GM21515 (cell line): ENCODE measurements at regions not wholly inside any gene's neighbourhood (a gene's known extent, or its start where the extent isn't known, plus 50 kb on each side); places are given as distances from the start of the nearest gene placed in this dataset.
A peak's percentile ranks its signal among the peaks of the same experiment; 100 is the strongest.

Source experiments
- ATAC-seq: cut with Tn5 transposase; IDR thresholded peaks from one replicate; pipeline ENCODE4 v1.9.1; 2021; ENCODE audit not compliant: unreplicated experiment

DNA sequence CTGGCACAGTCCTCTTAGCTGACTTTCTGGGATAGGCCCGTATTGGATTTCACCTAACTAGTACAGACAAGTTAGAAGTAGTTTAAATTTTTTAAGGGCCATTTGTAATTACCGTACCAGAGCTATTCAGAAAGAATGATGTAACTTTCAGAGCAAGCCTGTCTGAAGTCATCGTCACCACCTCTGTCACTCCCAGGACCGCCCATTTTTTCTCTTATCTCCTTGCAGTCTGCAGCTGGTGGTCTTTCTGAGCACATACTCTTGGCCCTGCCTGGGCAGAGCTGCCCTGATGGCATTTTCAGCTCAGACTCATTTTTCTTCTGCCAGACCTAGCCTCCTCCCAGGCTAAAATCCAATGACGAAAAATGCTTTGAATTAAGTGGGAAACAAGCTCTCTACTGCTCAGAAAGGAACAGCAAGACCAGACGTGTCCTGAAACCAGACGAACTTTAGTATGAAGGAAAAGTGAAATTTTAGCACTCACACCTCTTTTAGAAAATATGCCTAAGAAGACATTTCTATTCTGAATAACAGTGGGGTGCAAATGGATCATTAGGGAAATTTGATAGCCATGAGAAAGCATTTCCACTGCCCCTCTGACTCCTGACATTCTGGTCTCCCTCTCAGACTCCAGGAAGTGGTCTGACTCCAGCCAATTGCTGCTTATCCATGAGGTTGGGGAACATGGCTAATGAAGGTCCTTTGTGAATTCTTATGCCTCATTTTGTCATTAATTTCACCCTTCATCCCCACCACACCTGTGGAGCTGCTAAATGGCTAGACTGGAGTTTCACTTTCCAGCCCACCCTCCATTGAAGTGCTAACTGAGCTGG, 162.4 kb upstream of the GYPA start:
- ATAC-seq: no peak

DNA sequence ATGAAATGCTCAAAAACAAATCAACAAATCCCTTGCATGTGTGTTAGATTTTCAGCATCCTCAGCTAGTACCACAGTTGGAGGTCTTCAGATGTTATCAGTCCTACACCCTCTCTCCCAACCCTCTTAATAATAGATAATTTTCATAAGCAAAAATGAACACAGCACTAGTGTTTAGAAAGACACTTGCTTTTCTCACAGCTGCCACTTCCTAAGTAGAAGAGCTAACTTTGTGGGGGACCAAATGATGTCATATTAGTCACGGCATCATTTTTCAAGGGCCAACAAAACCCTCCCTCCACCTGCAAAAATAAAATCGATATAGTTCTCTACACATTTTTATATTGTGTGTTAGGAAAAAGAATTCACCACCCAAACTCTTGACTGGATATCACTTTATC, 163.5 kb upstream of the GYPA start:
- no peak for ATAC-seq

DNA sequence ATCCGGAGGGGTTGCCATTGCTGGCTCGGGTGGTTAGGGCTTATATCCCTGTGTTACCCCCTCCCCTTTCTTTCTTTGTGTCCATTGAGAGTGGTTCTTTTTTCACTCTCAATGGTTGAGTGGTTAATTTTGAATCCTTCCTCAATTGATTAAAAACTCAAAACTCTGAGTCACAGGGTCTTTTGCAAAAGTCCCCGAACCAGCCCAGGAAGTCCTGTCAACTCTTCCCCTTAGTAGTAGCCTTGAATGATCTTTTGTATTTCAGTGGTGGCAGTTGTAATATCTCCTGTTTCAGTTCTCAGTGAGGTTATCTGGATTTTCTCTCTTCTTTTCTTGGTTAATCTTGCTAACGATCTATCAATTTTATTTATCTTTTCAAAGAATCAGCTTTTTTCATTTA, 170.0 kb upstream of the GYPA start:
- no peak for ATAC-seq

DNA sequence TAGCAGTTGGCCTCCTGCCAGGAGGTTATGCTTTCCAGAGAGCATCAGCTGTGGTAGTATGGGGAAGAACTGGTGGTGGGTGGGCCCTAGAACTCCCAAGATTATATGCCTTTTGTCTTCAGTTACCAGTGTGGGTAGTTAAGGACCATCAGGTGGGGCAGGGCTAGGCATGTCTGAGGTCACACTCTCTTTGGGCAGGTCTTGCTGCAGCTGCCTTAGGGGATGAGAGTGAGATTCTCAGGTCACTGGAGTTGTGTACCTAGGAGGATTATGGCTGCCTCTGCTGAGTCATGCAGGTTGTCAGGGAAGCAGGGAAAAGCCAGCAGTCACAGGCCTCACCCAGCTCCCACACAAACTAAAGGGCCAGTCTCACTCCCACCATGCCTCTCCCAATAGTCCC, 172.9 kb upstream of the GYPA start:
- ATAC-seq: no peak

DNA sequence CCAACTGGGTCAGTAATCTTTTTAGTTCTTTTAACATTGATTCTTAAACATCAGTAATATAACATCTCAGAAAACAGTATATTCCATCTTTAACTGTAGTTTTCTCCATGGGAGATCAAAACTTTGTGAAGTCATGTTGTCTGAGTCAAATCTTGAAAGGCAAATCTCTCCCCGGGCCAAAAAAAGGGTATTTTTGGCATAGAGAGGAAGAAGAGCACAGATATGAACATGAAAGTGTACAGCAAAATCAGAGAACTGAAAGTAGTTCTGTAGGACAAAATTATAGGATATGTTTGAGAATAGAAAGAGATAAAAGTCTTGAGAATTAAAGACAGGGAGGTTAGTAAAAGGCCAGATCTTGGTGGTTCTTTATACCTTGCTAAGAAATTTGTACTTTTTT, 176.4 kb upstream of the GYPA start:
- no peak for ATAC-seq

DNA sequence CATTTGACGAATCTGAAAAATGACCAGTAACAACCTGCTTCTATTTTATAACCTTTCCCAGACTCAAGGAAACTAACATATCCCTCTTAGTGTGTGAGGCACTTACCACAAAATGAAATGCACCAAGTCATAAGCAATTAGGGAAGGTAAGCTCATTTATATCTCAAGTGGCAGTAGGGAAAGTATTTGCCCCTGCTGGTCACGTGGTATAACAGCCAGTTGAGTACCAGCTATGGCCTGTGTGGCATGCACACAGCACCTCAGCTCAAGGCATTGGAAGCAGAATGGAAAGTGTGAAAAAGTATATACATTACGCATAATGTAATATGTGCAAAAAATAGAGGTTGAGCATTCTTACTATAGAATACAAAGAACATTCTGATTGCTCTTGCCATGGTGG, 178.3 kb upstream of the GYPA start:
- ATAC-seq: no peak

DNA sequence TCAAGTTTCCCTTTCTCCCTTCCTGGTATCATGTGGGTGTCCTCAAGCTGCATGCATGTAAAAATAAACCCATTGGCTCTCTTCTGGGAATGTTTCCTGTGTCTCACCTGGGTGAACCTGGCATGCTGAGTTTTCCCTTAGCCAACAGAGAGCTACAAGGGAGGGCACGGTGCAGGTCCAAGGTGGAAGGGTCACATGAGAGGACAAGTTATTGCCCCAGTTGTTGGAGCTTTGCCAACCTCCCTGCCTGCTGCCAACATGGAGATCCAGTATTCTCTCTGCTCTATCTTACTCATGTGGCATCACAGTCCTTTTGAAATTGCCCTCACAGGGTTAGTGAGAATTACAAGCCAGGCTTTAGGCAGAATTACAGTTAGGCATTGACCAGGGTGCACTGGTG, 196.1 kb upstream of the GYPA start:
- ATAC-seq: no peak

DNA sequence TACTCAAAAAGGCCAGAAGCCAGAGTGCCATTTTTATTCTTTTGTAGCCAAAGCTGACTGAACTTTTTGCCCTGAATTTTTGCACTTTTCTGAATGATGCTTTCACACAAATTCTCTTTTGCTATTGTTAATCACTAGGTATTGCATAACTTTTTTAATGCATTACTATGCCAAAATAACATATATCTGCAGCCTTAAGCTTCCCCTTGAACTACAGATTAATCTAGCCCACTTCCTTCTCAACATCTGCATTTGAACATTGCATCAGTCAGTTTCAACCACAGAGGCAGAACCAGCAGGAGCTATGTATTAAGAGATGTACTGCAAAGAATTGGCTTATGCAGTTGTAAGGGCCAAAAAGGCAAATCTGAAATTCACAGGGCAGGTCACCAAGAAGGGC, 197.6 kb upstream of the GYPA start:
- peak; percentile 86 for ATAC-seq

DNA sequence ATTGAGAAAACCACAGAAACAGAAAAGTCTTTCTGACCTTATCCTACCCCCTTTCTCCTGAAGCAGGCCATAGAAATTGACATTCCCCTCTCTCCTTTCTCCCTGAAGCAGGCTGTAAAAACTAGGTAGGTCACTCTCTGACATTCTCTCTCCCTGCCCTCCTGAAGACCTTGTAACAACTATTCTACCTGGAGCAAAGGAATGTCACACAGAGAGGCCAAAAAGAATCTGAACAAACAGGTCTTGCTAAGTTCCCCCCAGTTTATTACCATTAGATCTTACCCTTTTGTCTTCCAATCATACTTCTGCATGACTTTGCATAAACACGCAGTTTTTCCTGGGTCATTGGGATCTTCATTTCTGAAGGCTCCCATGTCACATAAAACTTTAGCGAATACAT, 198.3 kb upstream of the GYPA start:
- ATAC-seq: no peak

DNA sequence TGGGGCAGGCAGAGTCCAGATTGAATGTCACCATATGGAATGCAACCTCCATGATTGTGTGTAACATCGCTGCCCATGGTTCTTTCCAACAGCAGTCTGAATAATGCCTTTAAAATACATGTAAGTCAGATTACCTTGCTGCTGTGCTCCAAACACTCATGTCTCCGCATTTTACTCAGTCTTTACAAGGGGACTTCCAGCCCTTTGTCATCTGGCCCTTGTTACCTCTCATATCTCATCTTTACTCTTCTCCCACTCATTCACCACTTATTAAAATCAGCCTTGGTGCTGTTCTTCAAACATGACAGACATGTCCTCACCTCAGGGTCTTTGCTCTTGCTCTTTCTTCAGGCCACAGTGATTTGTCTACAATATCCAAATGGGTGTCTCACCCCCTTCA, 200.4 kb upstream of the GYPA start:
- no peak for ATAC-seq

DNA sequence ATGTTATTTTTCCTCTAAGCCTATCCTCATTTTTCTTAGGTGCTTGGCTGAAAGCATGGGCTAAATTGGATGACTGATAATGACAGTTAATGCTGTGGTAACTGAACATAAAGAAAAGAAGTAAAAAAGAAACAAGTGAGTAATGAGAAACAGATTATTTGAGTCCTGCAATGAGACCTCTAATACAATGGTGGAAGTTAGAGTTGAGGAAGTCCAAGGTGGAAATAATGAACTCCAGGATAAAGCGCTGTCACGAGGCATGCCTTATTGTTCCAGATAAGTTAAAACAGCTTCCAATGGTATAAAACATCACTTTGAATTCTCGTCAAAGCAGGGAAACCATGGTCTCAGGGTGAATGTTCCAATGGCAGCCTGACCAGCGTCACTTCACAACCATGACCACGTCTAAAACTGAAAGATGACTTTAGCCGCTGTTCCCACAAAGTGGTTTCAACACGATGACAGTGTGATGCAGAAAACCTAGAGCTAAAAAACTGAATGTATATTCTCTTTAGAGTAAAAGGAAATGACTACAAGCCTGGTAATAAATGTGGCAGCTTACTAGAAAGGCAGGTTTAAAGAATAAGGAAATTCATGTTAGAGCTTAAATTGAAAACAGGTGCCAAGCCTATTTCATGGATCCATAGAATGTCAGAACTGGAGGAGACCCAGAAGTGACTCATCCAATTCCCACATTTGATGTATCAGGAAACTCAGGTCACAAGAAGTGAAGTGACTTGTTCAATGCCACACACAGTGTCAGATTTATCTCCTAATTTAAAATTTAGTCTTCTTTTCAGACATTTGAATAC, 202.6 kb upstream of the GYPA start:
- peak; percentile 49 for ATAC-seq

DNA sequence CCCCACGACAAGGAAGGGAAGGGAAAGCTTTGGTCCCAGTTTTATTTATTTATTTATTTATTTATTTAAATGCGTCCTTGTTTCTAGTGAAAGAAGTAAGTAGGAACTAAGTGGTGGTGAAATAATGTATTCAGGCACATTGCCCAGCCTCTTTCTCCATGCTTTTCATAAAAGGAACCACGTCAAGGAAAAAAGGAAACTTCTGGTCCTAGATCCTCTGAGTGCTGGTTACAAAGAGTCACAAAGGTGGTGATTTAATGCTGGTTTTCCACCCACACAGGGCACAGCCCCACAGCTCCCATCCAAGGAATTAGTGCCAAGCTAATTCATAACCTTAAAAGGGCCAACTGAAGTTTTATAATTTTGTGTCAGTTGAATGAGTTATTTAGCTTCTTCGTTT, 206.6 kb upstream of the GYPA start:
- no peak for ATAC-seq

DNA sequence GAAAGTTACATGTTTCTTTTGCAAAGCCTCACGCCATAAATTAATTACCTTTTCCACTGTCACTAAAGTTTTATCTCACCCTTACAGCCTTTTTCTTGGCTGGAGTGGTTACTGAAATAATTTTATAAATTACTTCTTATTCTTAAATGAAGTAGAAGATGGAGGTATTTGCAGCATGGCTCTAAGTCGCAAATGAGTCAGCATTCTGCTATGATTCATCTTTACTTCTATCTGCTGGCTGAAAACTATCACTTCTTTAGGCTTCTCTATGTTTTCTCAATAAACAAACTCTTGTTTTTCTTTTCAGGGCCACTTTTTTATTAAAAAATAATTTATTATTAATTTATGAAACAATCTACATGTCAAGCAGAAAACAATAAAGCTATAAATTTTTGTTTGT, 210.2 kb upstream of the GYPA start:
- no peak for ATAC-seq

DNA sequence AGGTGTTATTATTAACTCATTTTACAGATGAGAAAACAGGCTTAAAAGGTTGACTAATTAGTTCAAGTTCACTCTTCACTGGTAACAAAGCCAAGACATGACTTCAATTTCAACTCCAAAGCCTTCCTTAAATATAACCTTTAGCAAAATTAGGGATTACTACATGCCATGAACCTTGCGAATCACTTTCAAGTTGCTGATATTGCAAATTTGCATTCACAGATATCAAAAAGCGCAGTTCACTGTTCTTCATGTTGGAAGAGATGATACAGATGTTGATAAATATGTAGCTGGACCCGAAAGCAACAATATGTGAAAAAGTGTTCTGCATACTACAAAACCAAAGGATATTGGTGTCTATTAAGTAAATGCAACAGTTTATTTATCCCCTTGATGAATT, 210.8 kb upstream of the GYPA start:
- no peak for ATAC-seq

DNA sequence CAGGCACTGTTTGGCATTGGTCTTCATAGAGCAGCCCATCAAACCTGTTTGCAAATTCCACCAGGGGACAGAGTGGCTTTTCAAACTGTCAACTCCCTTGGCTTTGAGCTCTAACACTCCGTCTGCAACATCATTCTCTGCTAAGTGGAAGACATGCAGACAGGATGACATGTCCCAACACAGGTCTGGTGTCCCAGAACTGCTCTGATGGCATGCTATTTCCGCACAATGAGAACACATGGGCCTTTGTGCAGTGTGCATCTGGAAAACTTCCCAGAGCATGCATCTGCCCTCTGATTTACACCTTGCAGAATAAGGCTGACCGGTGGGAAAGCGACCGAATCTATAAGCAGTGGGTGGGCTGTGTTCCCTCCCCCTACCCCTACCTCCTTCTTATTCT, 212.8 kb upstream of the GYPA start:
- ATAC-seq: no peak

DNA sequence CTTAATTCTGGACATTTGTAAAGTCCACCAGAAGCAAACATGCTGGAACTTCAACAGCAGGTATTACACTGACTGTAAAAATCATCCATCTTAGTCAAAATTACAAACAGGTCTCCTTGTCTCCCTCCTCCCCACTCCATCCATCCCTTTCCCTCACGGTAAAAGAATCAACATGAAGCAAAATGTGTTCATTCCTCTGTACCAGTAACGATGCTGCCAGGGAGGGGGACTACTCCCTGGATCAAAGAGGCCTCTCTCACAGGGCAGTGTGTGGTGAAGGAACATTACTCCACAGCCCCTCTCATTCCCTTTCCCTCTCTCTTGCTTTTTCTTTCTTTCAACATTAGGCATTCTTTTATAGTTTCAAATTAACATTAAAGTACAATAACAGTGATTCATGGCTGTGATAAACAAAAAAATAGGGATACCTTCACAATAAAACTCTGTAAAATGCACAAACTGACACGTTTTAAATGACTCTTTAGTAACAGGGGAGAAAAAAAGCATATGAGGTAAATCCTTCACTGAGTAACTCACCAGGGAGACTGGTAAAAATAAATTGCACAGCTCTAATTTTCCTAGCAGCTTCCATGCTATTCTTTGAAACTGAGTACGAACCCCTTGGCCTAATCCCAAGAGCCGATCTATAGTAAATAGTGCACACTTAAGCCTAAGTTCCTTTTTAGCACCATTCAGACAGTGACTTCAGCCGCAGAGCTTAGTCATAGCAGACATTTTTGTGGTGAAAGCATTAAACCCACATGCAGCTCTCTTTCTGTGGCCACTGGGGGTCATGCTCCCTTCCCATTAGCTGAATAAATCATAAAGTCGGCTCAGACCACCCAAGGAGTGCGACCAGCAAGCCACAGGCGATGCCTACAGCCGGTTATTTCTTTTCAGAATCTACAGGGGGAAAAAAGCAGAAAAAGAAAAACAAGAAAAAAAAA, 215.6 kb upstream of the GYPA start:
- ATAC-seq: peak; percentile 98

DNA sequence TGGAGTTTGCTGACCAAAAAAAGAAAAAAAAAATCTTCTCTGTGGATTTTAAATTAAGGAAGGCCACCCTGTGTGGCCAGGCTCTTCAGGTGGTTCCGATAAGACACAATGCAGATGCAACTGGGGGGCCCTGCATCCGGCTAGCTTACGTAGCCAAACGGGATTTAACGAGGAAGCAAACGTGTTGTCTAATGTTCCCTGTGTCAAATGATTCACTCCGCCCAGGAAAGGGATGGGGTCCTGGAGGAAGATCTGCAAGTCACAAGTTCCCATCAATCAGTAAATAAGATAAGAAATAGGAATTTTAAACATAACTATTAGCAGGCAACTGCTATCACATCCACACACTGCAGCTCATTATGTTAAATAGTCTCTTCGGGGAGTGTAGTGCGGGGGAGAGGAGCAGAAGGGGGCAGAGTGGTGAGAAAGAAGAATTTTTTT, 216.4 kb upstream of the GYPA start:
- ATAC-seq: no peak

DNA sequence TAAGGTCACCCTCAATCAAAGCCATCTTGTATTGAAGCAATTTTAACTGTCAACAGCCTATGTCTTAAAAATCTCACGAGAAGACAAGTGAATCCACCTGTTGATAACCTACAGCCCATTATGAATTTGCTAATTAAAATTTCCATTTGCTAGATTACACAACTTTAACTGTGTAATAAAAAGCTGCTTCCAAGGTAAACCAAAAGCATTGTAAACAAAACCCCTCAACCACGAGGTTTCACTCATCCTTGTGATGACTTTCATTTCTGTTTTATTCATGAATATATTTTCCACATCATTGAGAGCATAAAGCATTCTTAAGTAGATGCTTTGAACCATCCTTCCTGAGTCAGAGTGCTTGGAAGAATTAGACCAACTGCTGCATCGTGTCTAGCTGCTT, 217.5 kb upstream of the GYPA start:
- ATAC-seq: peak; percentile 39

DNA sequence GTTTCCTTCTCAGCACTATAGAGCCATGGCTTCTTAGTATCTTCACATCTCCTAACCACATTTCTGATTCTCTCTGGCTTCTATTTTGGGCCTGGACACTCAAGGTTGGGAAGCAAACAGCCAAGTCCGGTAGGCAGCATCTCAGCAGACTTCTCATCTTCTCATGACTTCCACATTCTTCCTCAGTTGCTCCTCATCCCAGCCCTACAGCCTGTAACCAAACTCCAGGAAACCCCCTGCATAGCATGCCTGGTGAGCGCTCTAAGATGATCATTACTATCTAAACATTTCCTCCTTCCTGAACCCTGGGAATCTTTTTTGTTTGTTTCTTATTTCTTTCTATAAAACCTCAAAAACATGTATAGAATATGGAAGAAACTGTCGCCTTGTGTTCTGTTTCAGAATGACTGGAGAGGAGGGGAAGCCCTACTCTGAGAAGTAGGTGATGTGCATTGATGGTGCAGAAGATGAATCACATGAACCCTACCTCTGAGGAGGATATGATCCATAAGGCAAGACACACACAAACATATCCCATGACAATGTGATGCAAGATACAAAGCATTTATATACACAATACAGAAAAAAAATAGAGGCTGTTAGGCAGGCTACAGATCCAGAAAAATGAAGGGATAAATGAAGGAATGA, 219.8 kb upstream of the GYPA start:
- ATAC-seq: no peak

DNA sequence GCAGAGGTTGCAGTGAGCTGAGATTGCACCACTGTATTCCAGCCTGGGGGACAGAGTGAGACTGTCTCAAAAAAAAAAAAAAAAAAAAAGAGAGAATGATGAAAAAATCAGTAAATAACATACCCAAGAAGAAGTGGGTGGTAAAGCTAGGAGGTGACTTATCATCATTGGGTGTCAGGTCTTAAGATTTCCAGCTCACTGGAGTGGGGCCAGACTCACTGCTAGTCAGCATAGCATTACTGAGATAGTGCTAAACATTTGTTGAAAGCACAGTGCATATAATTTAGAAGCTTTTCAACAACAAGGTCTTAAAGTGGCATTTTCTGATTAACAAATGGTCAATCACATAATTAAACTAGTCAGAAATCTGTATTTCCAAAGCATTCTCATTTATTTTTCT, 221.8 kb upstream of the GYPA start:
- no peak for ATAC-seq

DNA sequence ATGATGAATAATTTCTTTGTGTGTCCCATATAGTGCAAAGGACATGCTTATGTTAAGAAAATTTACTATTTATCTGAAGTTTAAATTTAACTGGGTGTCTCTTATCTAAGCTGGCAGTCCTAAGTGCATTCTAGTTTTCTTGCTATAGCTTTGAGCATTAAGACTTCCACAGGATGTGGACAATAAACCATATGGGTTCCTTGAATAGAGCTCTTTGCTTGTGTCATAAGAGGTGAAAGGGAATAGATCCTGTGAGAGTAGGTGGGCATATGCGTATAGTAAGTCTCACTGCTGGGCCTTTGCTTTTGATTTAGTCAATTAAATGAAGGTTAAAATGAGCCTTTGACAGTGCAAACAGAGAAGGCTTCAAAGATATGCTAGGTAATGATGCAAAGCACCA, 223.4 kb upstream of the GYPA start:
- no peak for ATAC-seq
